PC-3 (cell line): ENCODE measurements at regions not wholly inside any gene's neighbourhood (a gene's known extent, or its start where the extent isn't known, plus 50 kb on each side); places are given as distances from the start of the nearest gene placed in this dataset.

Source experiments
- ATAC-seq: fragments of 200-7000 bp; cut with Tn5 transposase; 2 replicates; pipeline ENCODE4 v1.9.1; 2020; ENCODE audit warnings: mild to moderate bottlenecking, moderate library complexity
- BruUV-seq: library from RNA; stranded (reverse); fragments of 400-500 nt; replicated peaks from 2 replicates; lab custom pipeline; 2021; lab: Mats Ljungman, UMichigan
- CTCF ChIA-PET: fragments of 300-600 bp; sonication (Branson Sonifier 250); formaldehyde crosslinking; loops from one replicate; lab custom pipeline; 2022; ENCODE audit warnings: antibody characterized with exemption; lab: Charles Lee
- POLR2A ChIA-PET: fragments of 300-600 bp; sonication (Branson Sonifier 250); formaldehyde crosslinking; loops from one replicate; lab custom pipeline; 2022; ENCODE audit warnings: antibody characterized with exemption; ENCODE audit not compliant: unreplicated experiment; lab: Charles Lee
- DNase-seq: peaks from one replicate; pipeline ENCODE4 v3.0.0-alpha.2; 2015
- H2AFZ ChIP-seq: fragments of 300-600 bp; sonication (generic); 2 replicates; pipeline ENCODE4 v1.6.0; 2016; ENCODE audit warnings: antibody characterized with exemption, low read length
- H3F3A ChIP-seq: fragments of 300-600 bp; sonication (generic); one replicate; pipeline ENCODE4 v1.6.0; 2017; ENCODE audit warnings: antibody characterized with exemption, low read length, control low read depth, mild to moderate bottlenecking; ENCODE audit not compliant: unreplicated experiment
- H3K27ac ChIP-seq: fragments of 300-600 bp; sonication (generic); 2 replicates; pipeline ENCODE4 v1.5.1; 2016; ENCODE audit warnings: mild to moderate bottlenecking, low read length
- H3K27me3 ChIP-seq: fragments of 300-600 bp; sonication (generic); 2 replicates; pipeline ENCODE4 v1.6.1; 2016; ENCODE audit warnings: low read length, mixed read lengths
- H3K36me3 ChIP-seq: fragments of 300-600 bp; sonication (generic); 2 replicates; pipeline ENCODE4 v1.6.1; 2016; ENCODE audit warnings: low read depth, mixed run types, low read length, mixed read lengths
- H3K4me1 ChIP-seq: fragments of 300-600 bp; sonication (generic); 2 replicates; pipeline ENCODE4 v1.5.1; 2016; ENCODE audit warnings: low read length; ENCODE audit not compliant: insufficient read depth
- H3K4me2 ChIP-seq: fragments of 300-600 bp; sonication (generic); 2 replicates; pipeline ENCODE4 v1.6.0; 2016; ENCODE audit warnings: low read length
- H3K4me3 ChIP-seq: fragments of 300-600 bp; sonication (generic); 2 replicates; pipeline ENCODE4 v1.5.1; 2016; ENCODE audit warnings: mild to moderate bottlenecking, low read length, mixed read lengths
- H3K79me2 ChIP-seq: fragments of 300-600 bp; sonication (generic); 2 replicates; pipeline ENCODE4 v1.6.1; 2017; ENCODE audit warnings: low read length, mixed read lengths
- H3K9ac ChIP-seq: fragments of 300-600 bp; sonication (generic); 2 replicates; pipeline ENCODE4 v1.6.0; 2016; ENCODE audit warnings: mild to moderate bottlenecking, low read length
- H3K9me2 ChIP-seq: fragments of 300-600 bp; sonication (generic); replicated peaks from 2 replicates; pipeline ENCODE4 v1.6.1; 2016; ENCODE audit warnings: mixed run types, low read length, mixed read lengths
- H3K9me3 ChIP-seq: fragments of 300-600 bp; sonication (generic); 2 replicates; pipeline ENCODE4 v1.6.1; 2016; ENCODE audit warnings: low read length, mixed read lengths
- H4K20me1 ChIP-seq: fragments of 300-600 bp; sonication (generic); 2 replicates; pipeline ENCODE4 v1.6.1; 2016; ENCODE audit warnings: low read length, mixed read lengths
- CTCF ChIP-seq: fragments of 300-600 bp; sonication (generic); conservative IDR thresholded peaks from 2 replicates; pipeline ENCODE4 v1.5.1; 2017; ENCODE audit warnings: antibody characterized with exemption, low read depth, mild to moderate bottlenecking, low read length
- EZH2 ChIP-seq: fragments of 300-600 bp; sonication (generic); IDR thresholded peaks from one replicate; pipeline ENCODE4 v1.6.1; 2017; ENCODE audit warnings: antibody characterized with exemption, mild to moderate bottlenecking, low read length; ENCODE audit not compliant: unreplicated experiment
- EZH2phosphoT487 ChIP-seq: fragments of 300-600 bp; sonication (generic); IDR thresholded peaks from 2 replicates; pipeline ENCODE4 v1.6.1; 2018; ENCODE audit warnings: mild to moderate bottlenecking, antibody characterized with exemption, low read length, borderline replicate concordance
- intact Hi-C: fragments of 100-400 bp; cut with micrococcal nuclease; formaldehyde crosslinking; loops from 2 replicates; pipeline ENCODE4 v1.9.0; 2023

- Histone ChIP-seq H3K36me3 (no peaks in the 10 kb centered on the region), H2AFZ (0 out of 2 replicates have a peak overlapping the region, but pooled peaks have one; percentile 25), H3K27me3 (0 out of 2 replicates have a peak, but pooled peaks cover 4% of the 10 kb centered on the region), H4K20me1 (no peaks in the 10 kb centered on the region), H3K4me1 (peaks cover 27% of the 10 kb centered on the region), H3K4me2 (no peak overlapping the region; the same call in 1 of the 2 replicates), H3F3A (no peaks in the 10 kb centered on the region), H3K9ac (no peak overlapping the region), H3K9me2 (no peaks in the 10 kb centered on the region), H3K4me3 (no peak overlapping the region), H3K79me2 (no peaks in the 10 kb centered on the region), H3K9me3 (no peaks in the 10 kb centered on the region), H3K27ac (peak overlapping the region; percentile 60)
- DNase-seq (peak; percentile 77), ATAC-seq (peak; percentile 75)
- no TSS peak for BruUV-seq
- CTCF ChIA-PET: no interaction called here
- no peak for TF ChIP-seq CTCF
- no peak for TF ChIP-seq EZH2
- no peak for TF ChIP-seq EZH2phosphoT487
- POLR2A ChIA-PET: no interaction called here
- intact Hi-C loops: loop anchor here (1.0 kb wide), 1 partner anchor 50 kb away; no protein-coding TSS in a partner anchor
Measured at GRCh38 chr10:43863859-43864591, 215.3 kb upstream of the ZNF32 start.

- CTCF ChIA-PET: no interaction called here
- TF ChIP-seq EZH2phosphoT487 (no peak), EZH2 (no peak), CTCF (no peak)
- DNase-seq (no peak), ATAC-seq (no peak)
- no peaks in the 10 kb centered on the region for H3K9me3 ChIP-seq
- H3K4me3 ChIP-seq: no peak overlapping the region
- no TSS peak for BruUV-seq
- H3K36me3 ChIP-seq: no peaks in the 10 kb centered on the region
- peaks cover 22% of the 10 kb centered on the region for H3K4me1 ChIP-seq
- POLR2A ChIA-PET: no interaction called here
- H3K9me2 ChIP-seq: no peaks in the 10 kb centered on the region
- intact Hi-C loops: loop anchor here (1.0 kb wide), 1 partner anchor 49 kb away; no protein-coding TSS in a partner anchor
- peak overlapping the region; percentile 60 for H3K27ac ChIP-seq
- no peak overlapping the region for H3K4me2 ChIP-seq
- H3F3A ChIP-seq: no peaks in the 10 kb centered on the region
- H3K79me2 ChIP-seq: no peaks in the 10 kb centered on the region
- no peaks in the 10 kb centered on the region for H4K20me1 ChIP-seq
- H3K9ac ChIP-seq: no peak overlapping the region
- 0 out of 2 replicates have a peak, but pooled peaks cover 4% of the 10 kb centered on the region for H3K27me3 ChIP-seq
- H2AFZ ChIP-seq: 0 out of 2 replicates have a peak overlapping the region, but pooled peaks have one; percentile 25
Measured at GRCh38 chr10:43863270-43863669, 214.6 kb upstream of the ZNF32 start.

GRCh38 chr10:43862756-43863155 lies 214.1 kb upstream of the ZNF32 start:
- Histone ChIP-seq H4K20me1 (no peaks in the 10 kb centered on the region), H3K4me1 (peaks cover 21% of the 10 kb centered on the region), H3K9me3 (no peaks in the 10 kb centered on the region), H3K36me3 (no peaks in the 10 kb centered on the region), H3F3A (no peaks in the 10 kb centered on the region), H3K4me3 (no peak overlapping the region), H3K9me2 (no peaks in the 10 kb centered on the region), H3K27me3 (0 out of 2 replicates have a peak, but pooled peaks cover 4% of the 10 kb centered on the region), H3K27ac (no peak overlapping the region), H3K79me2 (no peaks in the 10 kb centered on the region), H3K9ac (no peak overlapping the region), H2AFZ (no peak overlapping the region), H3K4me2 (no peak overlapping the region)
- ChIA-PET POLR2A (no interaction called here), CTCF (no interaction called here)
- no TSS peak for BruUV-seq
- ATAC-seq (no peak), DNase-seq (no peak)
- TF ChIP-seq EZH2phosphoT487 (no peak), EZH2 (no peak), CTCF (no peak)
- intact Hi-C loops: loop anchor here (1.0 kb wide), 1 partner anchor 48 kb away; no protein-coding TSS in a partner anchor
